NCI-H2029 treated with DMSO at 0.1 percent for 48 hours (cell line): ENCODE measurements at regions not wholly inside any gene's neighbourhood (a gene's known extent, or its start where the extent isn't known, plus 50 kb on each side); places are given as distances from the start of the nearest gene placed in this dataset.

Experiments used
- DNase-seq: peaks from one replicate; lab custom pipeline; 2025; lab: John Stamatoyannopoulos, UW

GRCh38 chr1:60427194-60427593 lies 353.6 kb upstream of the C1orf87 start:
- no peak for DNase-seq

DNA sequence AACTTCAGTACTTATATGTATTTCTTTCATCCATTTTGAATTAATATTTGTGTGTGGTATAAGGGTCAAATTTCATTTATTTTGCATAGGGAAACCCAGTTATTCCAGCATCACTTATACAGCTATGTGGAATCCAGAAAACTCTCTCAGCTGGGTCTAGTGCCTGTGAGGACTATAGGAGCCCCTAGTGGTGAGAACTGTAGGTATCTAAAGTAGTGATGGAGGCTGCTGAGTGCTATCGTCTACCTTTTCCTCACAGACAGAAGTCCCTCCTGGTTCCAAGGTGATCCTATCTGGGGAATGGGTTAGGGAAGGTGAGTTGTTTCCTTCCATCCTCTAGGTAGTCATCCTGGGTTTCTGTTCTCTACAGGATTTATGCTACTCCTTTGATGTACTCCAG lies 352.0 kb upstream of the C1orf87 start:
- no peak for DNase-seq

DNA sequence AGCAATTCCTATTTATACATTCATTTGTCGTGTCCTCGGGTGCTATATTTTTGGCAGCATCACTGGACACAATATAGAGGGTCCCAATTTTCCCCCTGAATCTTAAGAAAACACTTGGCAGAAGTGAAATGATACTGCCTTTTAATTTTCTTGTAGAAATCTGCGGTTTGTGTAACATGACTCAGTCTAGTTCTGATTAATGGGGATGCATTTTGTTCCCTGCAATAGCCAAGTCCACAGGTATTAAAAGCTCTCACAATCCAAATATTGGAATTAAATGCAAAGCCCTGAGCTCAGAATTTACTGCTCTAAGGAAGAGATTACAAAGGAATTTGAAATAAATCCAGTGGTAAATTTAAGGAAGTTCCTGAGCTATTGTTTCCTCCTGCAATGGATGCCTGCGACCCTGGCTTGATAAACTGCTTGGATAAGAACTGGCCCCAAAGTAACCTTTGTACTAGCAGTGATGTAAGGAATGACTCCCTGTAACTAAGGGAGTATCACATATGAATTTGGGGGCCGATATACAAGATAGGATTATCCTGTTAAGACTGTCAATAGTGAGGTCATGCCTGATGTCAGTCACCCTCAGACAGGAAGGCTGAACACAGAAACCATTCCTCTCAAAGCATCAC lies 349.7 kb upstream of the C1orf87 start:
- DNase-seq: no peak

GRCh38 chr1:60421965-60422364 lies 348.4 kb upstream of the C1orf87 start:
- no peak for DNase-seq

DNA sequence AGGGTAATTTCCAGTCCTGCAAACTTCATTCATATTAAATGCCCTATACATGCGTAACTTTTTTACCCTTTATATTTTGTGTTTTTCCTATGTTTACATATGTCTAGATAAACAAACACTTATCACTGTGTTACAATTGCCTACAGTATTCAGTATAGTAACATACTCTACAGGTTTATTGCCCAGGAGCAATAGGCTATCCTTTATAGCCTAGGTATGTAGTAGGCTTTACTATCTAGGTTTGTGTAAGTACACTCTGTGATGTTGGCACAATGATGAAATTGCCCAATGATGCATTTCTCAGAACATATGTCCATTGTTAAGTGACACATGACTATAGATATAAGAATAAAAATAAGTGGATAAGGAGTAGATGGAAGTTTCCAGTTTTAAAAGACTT lies 345.5 kb upstream of the C1orf87 start:
- no peak for DNase-seq

DNA sequence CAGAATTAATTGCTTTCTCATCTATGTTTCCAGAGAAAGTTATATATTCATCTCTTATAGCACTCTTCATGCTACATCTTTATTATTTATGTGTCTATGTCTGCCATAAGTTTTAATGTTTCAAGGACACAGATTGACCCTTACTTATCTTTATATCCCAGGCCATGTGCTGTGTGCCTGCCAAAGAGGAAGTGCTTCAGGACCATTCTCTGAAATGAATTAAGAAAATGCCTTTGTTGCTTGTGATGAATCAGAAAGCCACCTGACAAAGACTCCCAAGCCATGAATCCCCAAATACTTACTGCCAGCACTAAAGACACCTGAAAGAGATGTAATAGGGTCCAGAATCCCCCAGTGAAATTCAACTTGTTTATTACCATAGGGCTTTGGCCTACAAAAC lies 342.1 kb upstream of the C1orf87 start:
- DNase-seq: no peak

- DNase-seq: no peak
Measured at GRCh38 chr1:60413091-60413490, 339.5 kb upstream of the C1orf87 start.

DNA sequence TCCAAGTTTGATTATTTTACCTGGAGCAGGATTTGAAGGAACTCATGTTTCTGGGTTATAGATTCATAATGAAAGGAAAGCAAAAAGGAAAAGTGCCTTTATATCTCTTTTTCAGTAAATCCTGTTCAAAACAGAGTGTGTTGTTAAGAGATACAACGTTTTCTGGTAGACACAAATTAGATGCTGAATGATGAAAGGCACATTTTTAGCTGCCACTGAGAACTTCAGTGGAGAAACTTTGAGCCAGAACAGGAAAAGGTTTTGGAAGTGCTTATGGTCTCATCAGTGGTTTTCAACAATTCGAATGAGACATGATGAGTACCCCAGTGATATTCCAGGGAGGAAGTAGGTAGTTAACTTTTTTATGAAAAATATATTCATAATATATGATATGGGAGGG lies 338.0 kb upstream of the C1orf87 start:
- DNase-seq: no peak

DNA sequence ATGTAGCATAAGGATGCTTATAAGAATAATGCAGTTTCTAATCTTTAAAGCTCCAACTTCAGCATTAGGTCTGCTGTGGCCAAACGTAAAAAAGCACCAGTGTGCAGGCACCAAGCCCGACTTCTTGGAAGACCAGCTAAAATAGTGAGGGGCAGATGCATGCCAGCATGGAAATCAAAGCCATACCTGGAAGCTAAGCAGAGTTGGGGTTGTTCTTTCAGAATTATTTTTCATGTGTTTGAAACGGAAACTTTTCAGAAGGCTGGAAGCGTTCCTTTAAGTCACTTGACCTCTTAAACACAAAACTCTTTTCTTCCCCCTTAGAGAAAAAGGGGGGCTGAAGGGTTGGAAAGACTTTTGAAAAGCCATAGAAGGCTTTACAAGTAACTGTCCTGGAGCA lies 329.2 kb upstream of the C1orf87 start:
- DNase-seq: no peak

DNA sequence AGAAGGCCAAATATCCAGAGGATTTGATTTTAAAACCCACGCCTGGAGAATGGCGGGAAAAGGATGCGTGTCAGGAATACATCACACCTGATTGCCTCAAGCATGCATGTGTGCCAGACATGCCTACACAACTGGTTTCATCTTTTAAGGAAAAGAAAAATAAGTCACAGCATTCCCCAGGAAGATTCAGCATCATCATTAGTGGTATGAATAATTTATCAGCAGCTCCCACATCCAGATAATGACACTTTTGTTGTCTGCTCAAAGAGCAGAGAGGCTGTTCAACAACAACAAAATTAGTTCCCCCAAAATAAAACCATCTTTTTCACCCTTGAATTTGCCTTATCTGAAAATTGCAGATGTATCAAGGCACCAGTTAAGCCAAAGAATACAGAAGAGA lies 328.6 kb upstream of the C1orf87 start:
- no peak for DNase-seq

GRCh38 chr1:60394436-60394835 lies 320.9 kb upstream of the C1orf87 start:
- DNase-seq: no peak

DNA sequence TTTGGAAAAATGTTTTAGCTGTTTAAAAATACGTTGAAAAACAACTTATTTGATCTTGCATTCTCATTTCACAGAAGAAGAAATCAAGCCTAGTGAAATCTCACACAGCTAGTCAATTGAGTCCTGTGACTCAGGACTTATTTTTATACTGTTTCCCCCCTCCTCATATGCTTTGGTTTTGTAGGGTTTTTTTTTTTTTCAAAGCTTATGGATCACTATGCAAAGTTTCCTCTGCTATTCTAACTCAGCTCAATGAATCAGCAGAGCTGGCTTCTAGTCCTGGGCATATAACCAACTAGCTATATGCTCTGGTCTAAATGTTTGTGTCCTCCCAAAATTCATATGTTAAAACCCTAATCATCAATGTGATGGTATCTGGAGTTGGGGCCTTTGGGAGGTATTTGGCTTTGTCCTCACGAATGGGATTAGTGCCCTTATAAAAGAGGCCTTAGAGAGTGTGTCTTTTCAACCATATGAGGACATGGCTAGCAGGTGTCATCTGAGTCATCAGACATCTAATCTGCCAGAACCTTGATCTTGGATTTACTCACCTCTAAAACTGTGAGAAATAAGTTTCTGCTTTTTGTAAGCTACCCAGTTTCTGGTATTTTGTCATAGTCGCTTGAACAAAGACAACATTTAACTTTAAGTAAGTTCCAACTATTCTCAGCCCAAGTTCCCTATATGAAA lies 317.2 kb upstream of the C1orf87 start:
- no peak for DNase-seq

- peak; percentile 95 for DNase-seq
Measured at GRCh38 chr1:60388092-60388987, 314.8 kb upstream of the C1orf87 start.

DNA sequence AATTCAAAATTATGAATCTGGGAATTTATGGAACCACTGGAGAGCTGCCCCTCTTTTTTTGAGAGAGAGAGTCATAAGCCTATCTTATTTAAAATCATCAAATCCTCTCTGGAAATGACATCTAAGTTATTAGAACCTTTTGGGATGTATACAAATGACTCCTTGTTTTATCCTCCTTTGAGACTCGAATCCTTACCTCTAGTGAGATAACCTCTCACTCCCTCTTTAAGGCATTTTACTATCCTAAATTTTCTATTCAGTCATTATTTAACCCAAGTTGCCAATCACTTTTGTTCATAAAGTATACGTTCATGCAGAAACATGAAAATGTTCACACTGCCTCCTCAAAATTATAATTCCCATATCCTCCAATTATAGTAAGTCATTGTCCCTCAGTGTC lies 313.6 kb upstream of the C1orf87 start:
- DNase-seq: no peak

- DNase-seq: no peak
Measured at GRCh38 chr1:60386249-60386648, 312.7 kb upstream of the C1orf87 start.

DNA sequence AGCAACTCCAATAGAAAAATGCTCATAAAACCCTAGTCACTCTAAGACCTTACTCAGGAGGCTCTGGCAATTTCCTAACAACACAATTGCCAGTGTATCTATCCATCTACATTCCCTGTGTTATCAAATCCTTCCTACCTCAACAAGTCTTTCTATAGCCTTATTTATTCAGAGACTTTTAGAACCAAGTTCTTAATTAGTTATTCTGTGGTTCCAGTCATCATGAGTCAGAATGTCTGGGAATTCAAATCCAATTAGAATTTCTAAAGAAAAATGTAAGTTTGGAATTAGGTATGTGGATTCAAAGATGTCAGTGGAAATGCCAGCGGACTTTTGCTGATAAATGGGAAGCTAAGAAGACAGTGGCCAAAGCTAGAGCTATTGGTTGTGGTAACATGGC lies 302.6 kb upstream of the C1orf87 start:
- DNase-seq: no peak

GRCh38 chr1:60374537-60374936 lies 301.0 kb upstream of the C1orf87 start:
- DNase-seq: no peak

GRCh38 chr1:60367532-60367931 lies 294.0 kb upstream of the C1orf87 start:
- DNase-seq: no peak

DNA sequence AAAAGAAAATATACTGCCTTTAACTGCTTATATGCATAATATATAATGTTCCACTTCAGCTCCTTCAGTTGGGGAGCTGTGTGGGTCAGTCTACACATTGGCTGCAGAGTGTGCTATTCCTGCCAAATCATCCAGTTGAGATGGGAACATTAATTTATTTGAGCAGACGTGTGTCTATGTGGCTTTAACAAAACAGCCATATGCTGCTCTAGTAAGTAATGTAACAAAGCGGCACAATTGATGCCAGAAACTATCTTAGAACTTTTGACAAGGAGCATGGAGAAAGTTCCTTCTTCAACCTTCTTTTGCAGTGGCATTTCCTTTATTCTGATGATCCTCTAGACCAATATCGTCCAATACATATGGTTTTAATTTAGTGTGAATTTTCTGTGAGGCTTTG lies 285.9 kb upstream of the C1orf87 start:
- DNase-seq: no peak

GRCh38 chr1:60350531-60350930 lies 277.0 kb upstream of the C1orf87 start:
- DNase-seq: no peak

GRCh38 chr1:60348884-60349283 lies 275.3 kb upstream of the C1orf87 start:
- DNase-seq: no peak

- DNase-seq: no peak
Measured at GRCh38 chr1:60345621-60346020, 272.1 kb upstream of the C1orf87 start.

DNA sequence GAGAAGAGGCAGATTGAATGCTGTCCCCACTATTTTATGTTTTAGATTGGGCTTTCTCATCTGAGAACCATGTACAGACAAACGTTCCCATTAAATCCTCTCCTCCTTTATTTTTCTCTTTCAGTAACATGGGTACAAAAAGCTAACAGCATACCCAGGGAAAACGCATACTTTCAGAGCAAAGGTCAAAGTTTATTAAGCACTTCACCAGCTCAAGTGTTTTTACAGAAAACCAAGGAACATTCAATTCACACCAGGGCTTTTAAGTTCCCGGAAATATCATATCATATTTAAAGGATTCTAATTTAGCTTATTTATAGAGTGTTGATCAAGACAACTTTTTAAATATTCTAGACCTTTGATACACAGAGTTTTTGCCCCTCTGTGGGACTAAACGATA lies 271.5 kb upstream of the C1orf87 start:
- DNase-seq: no peak
